Cortex of kidney (tissue), 1 donor: ENCODE measurements at regions not wholly inside any gene's neighbourhood (a gene's known extent, or its start where the extent isn't known, plus 50 kb on each side); places are given as distances from the start of the nearest gene placed in this dataset.
"Not testable (repeated sequence)": the region's sequence is repeated elsewhere in the genome, so short reads cannot be mapped to it uniquely, and the experiment has no call there.

Experiments used
- DNase-seq: peaks from one replicate; lab custom pipeline; 2025; lab: John Stamatoyannopoulos, UW

- DNase-seq = no peak
These were observed 304.6 kb downstream of the MTX2 start for GRCh38 chr2:176573612-176574483.

GRCh38 chr2:176574484-176575236 lies 305.4 kb downstream of the MTX2 start:
- DNase-seq = no peak

- DNase-seq = no peak
These were observed 306.0 kb downstream of the MTX2 start for GRCh38 chr2:176575237-176575744.

GRCh38 chr2:176577054-176577453 lies 307.8 kb downstream of the MTX2 start:
- no peak for DNase-seq

GRCh38 chr2:176578292-176578691 lies 309.1 kb downstream of the MTX2 start:
- not testable (repeated sequence) for DNase-seq

- DNase-seq = no peak
These were observed 310.4 kb downstream of the MTX2 start for GRCh38 chr2:176579608-176580007.

GRCh38 chr2:176581557-176582165 lies 312.4 kb downstream of the MTX2 start:
- DNase-seq = no peak

- no peak for DNase-seq
These were observed 312.9 kb downstream of the MTX2 start for GRCh38 chr2:176582176-176582575.

GRCh38 chr2:176582990-176583481 lies 313.8 kb downstream of the MTX2 start:
- no peak for DNase-seq

GRCh38 chr2:176583607-176584006 lies 314.4 kb downstream of the MTX2 start:
- DNase-seq = no peak

- DNase-seq = no peak
These were observed 315.1 kb downstream of the MTX2 start for GRCh38 chr2:176584333-176584732.

- no peak for DNase-seq
These were observed 316.0 kb downstream of the MTX2 start for GRCh38 chr2:176585291-176585690.

GRCh38 chr2:176585791-176586190 lies 316.5 kb downstream of the MTX2 start:
- DNase-seq = no peak

GRCh38 chr2:176589287-176589686 lies 320.0 kb downstream of the MTX2 start:
- DNase-seq = no peak

GRCh38 chr2:176589825-176590440 lies 320.7 kb downstream of the MTX2 start:
- no peak for DNase-seq

- DNase-seq = no peak
These were observed 323.0 kb downstream of the MTX2 start for GRCh38 chr2:176592216-176592615.

GRCh38 chr2:176595986-176596385 lies 326.7 kb downstream of the MTX2 start:
- DNase-seq = no peak

- DNase-seq = no peak
These were observed 328.7 kb downstream of the MTX2 start for GRCh38 chr2:176597916-176598315.

- no peak for DNase-seq
These were observed 329.1 kb downstream of the MTX2 start for GRCh38 chr2:176598351-176598750.

GRCh38 chr2:176599796-176600485 lies 330.7 kb downstream of the MTX2 start:
- DNase-seq = no peak

- DNase-seq = no peak
These were observed 331.8 kb downstream of the MTX2 start for GRCh38 chr2:176601066-176601465.
